ENCODE measurements at regions not wholly inside any gene's neighbourhood (a gene's known extent, or its start where the extent isn't known, plus 50 kb on each side); places are given as distances from the start of the nearest gene placed in this dataset.

DNA sequence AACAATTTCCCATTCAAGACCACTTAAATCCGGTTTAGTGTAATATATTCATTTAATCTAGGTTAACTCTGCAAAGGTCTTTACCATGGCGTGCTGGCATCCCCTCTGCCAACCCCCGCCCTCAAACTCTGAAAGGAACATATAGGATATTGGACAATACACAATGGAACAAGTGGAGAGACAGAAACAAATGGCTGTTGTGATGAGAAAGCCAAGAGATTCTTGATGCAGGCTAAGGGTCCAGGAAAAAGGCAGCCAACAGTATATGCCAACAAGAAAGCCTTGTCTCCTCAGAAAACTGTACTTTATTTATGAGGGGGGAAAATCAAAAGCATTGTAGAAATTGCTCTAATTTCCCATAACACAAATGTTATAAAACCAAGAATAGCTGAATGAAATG, 407.3 kb upstream of the SGCG start:
- DNase-seq (ENCODE audit: low read depth), result no peak
- TF ChIP-seq CTCF (conservative IDR thresholded peaks at IDR 0.05; ENCODE audit: low read length), result no peak
- no peak overlapping the region for H3K4me3 ChIP-seq (ENCODE audit: low read length)

- H3K4me3 ChIP-seq (ENCODE audit: low read length), result no peak overlapping the region
- no peak for DNase-seq (ENCODE audit: low read depth)
- TF ChIP-seq CTCF (conservative IDR thresholded peaks at IDR 0.05; ENCODE audit: low read length), result no peak
Measured at GRCh38 chr13:22776394-22777186, 404.2 kb upstream of the SGCG start.

GRCh38 chr13:22777207-22777606, 403.6 kb upstream of the SGCG start:
- no peak for DNase-seq (ENCODE audit: low read depth)
- no peak overlapping the region for H3K4me3 ChIP-seq (ENCODE audit: low read length)
- no peak for TF ChIP-seq CTCF (conservative IDR thresholded peaks at IDR 0.05; ENCODE audit: low read length)

- no peak for TF ChIP-seq CTCF (conservative IDR thresholded peaks at IDR 0.05; ENCODE audit: low read length)
- DNase-seq (ENCODE audit: low read depth), result no peak
- H3K4me3 ChIP-seq (ENCODE audit: low read length), result no peak overlapping the region
Measured at GRCh38 chr13:22789027-22789593, 391.7 kb upstream of the SGCG start.

DNA sequence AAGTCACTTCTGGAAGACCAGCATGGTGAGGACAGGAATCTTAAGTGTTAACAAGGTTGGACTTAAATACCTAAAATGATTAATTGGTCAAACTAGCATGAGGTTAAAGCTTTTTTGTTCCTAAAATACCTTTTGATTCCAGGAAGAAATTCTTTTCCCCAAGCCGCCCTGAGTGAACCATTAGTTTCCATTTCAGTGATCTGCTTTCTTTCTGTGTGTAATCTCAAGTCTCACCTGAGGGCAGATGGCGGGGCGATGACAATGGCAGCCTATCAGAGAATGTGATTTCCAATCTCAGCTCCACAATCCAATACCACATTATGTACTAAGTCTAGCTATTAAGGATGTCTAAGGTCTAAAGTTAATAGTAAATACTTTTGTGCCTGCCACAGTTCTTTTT, 390.9 kb upstream of the SGCG start:
- H3K4me3 ChIP-seq (ENCODE audit: low read length), result no peak overlapping the region
- no peak for DNase-seq (ENCODE audit: low read depth)
- no peak for TF ChIP-seq CTCF (conservative IDR thresholded peaks at IDR 0.05; ENCODE audit: low read length)

DNA sequence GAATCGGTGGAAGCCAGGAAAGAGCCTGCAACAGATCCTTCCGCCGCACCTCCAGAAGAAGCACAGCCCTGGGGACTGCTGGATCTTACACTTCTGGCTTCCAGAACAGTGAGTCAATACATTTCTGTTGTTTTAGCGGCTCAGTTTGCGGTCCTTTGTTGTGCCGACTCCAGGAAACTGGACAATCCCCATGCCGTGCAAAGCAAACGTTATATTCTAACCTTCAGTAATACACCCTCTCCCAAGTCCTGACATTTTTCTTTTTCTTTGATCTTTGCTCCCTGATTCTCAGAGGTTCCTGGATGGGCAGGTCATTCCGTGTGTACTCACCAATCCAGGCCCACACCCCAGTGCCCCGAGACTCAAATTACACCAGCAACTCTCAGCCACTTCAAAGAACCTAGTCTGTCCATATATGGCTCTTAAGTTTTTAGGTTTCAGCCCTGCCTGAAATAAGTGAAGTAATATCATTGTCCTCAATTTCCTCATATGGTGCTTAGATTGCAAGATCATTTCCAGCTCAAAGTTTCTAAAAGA, 387.1 kb upstream of the SGCG start:
- H3K4me3 ChIP-seq (ENCODE audit: low read length), result no peak overlapping the region
- no peak for TF ChIP-seq CTCF (conservative IDR thresholded peaks at IDR 0.05; ENCODE audit: low read length)
- no peak for DNase-seq (ENCODE audit: low read depth)

Data from AG10803 (cell line).